Breast epithelium (tissue), 4 donors: ENCODE measurements at regions not wholly inside any gene's neighbourhood (a gene's known extent, or its start where the extent isn't known, plus 50 kb on each side); places are given as distances from the start of the nearest gene placed in this dataset.

Experiments
- DNase-seq, 2 donors: peaks; one replicate each; pipeline ENCODE4 v3.0.0-alpha.2; 2019; ENCODE audit warnings: low spot score in 2 of 2
- H3K27ac ChIP-seq, 2 donors: fragments of 200-600 bp; sonication (generic) in 1 of 2; one replicate each; pipeline ENCODE4 v1.5.1; 2016 to 2019; ENCODE audit warnings: mild to moderate bottlenecking in 1 of 2
- H3K27me3 ChIP-seq, 2 donors: fragments of 200-600 bp; sonication (generic) in 1 of 2; one replicate each; pipeline versions ENCODE4 v1.5.1 to v1.6.0; 2017 to 2019; ENCODE audit warnings: control low read depth in 1 of 2, mild to moderate bottlenecking in 1 of 2
- H3K36me3 ChIP-seq: fragments of 200-600 bp; one replicate; pipeline ENCODE4 v1.5.1; 2019
- H3K4me1 ChIP-seq, 2 donors: fragments of 200-600 bp; sonication (generic); one replicate each; pipeline ENCODE4 v1.5.1; 2016 to 2019; ENCODE audit warnings: control low read depth in 1 of 2
- H3K4me3 ChIP-seq, 3 donors: fragments of 200-600 bp; sonication (generic); 1 replicate in 2 of 3; 2 replicates in 1 of 3; pipeline ENCODE4 v1.5.1; 2016 to 2019; ENCODE audit warnings: mild to moderate bottlenecking in 3 of 3, moderate library complexity in 2 of 3
- H3K9me3 ChIP-seq, 2 donors: fragments of 200-600 bp; sonication (generic) in 1 of 2; one replicate each; pipeline ENCODE4 v1.5.1; 2016 to 2019; ENCODE audit warnings: control low read depth in 1 of 2
- CTCF ChIP-seq, 3 donors: fragments of 450-650 bp; IDR thresholded peaks; one replicate each; pipeline ENCODE4 v1.5.1; 2016 to 2017; ENCODE audit warnings: antibody characterized with exemption in 3 of 3, mild to moderate bottlenecking in 3 of 3, moderate library complexity in 3 of 3
- POLR2A ChIP-seq: fragments of 450-650 bp; IDR thresholded peaks from one replicate; pipeline ENCODE4 v1.6.1; 2016; ENCODE audit warnings: antibody characterized with exemption, mild to moderate bottlenecking, moderate library complexity
- POLR2AphosphoS5 ChIP-seq, 3 donors: sonication (generic); formaldehyde crosslinking; IDR thresholded peaks; one replicate each; pipeline ENCODE4 v1.6.1; 2017; ENCODE audit warnings: antibody characterized with exemption in 3 of 3
- intact Hi-C: fragments of 100-400 bp; cut with DNase I; formaldehyde crosslinking; loops from one replicate; pipeline ENCODE4 v1.15.1; 2023; ENCODE audit warnings: low total_unique reads

GRCh38 chr1:55472115-55472514 lies 257.0 kb upstream of the USP24 start:
- TF ChIP-seq POLR2AphosphoS5 (IDR thresholded peaks at IDR 0.05) (no peak), CTCF (IDR thresholded peaks at IDR 0.05) (no peak), POLR2A (no peak)
- Histone ChIP-seq H3K27ac (no peak overlapping the region), H3K4me1 (no peaks in the 10 kb centered on the region), H3K27me3 (no peaks in the 10 kb centered on the region), H3K9me3 (no peaks in the 10 kb centered on the region), H3K36me3 (no peaks in the 10 kb centered on the region), H3K4me3 (no peak overlapping the region)
- intact Hi-C loops = no loop called here
- no peak for DNase-seq

GRCh38 chr1:55468142-55468795 lies 253.1 kb upstream of the USP24 start:
- Histone ChIP-seq H3K9me3 (no peaks in the 10 kb centered on the region), H3K27ac (peak overlapping the region in 1 of 2 donors; percentile 48), H3K27me3 (no peaks in the 10 kb centered on the region), H3K4me3 (no peak overlapping the region), H3K36me3 (no peaks in the 10 kb centered on the region), H3K4me1 (no peaks in the 10 kb centered on the region)
- no peak for DNase-seq
- intact Hi-C loops = no loop called here
- no peak for TF ChIP-seq POLR2AphosphoS5 (IDR thresholded peaks at IDR 0.05)
- no peak for TF ChIP-seq CTCF (IDR thresholded peaks at IDR 0.05)
- no peak for TF ChIP-seq POLR2A

GRCh38 chr1:55466921-55467320 lies 251.8 kb upstream of the USP24 start:
- TF ChIP-seq POLR2A = no peak
- TF ChIP-seq CTCF (IDR thresholded peaks at IDR 0.05) = no peak
- TF ChIP-seq POLR2AphosphoS5 (IDR thresholded peaks at IDR 0.05) = no peak
- intact Hi-C loops = no loop called here
- Histone ChIP-seq H3K27ac (no peak overlapping the region), H3K27me3 (no peaks in the 10 kb centered on the region), H3K4me1 (no peaks in the 10 kb centered on the region), H3K36me3 (no peaks in the 10 kb centered on the region), H3K9me3 (no peaks in the 10 kb centered on the region), H3K4me3 (no peak overlapping the region)
- DNase-seq = no peak

GRCh38 chr1:55466373-55466772 lies 251.2 kb upstream of the USP24 start:
- intact Hi-C loops = no loop called here
- no peak overlapping the region for H3K27ac ChIP-seq

GRCh38 chr1:55464550-55464949 lies 249.4 kb upstream of the USP24 start:
- Histone ChIP-seq H3K36me3 (no peaks in the 10 kb centered on the region), H3K27ac (peak overlapping the region in 1 of 2 donors; percentile 10), H3K4me3 (no peak overlapping the region), H3K4me1 (no peaks in the 10 kb centered on the region), H3K9me3 (no peaks in the 10 kb centered on the region), H3K27me3 (no peaks in the 10 kb centered on the region)
- DNase-seq = no peak
- TF ChIP-seq POLR2AphosphoS5 (IDR thresholded peaks at IDR 0.05) (no peak), CTCF (IDR thresholded peaks at IDR 0.05) (no peak), POLR2A (no peak)
- intact Hi-C loops = no loop called here

More at GRCh38 chr1:55466373-55466772, 251.2 kb upstream of the USP24 start:
- no peak for DNase-seq
- Histone ChIP-seq H3K36me3 (no peaks in the 10 kb centered on the region), H3K27me3 (no peaks in the 10 kb centered on the region), H3K9me3 (no peaks in the 10 kb centered on the region), H3K4me1 (no peaks in the 10 kb centered on the region), H3K4me3 (no peak overlapping the region)
- TF ChIP-seq POLR2A = no peak
